ENCODE measurements at regions not wholly inside any gene's neighbourhood (a gene's known extent, or its start where the extent isn't known, plus 50 kb on each side); places are given as distances from the start of the nearest gene placed in this dataset.

DNA sequence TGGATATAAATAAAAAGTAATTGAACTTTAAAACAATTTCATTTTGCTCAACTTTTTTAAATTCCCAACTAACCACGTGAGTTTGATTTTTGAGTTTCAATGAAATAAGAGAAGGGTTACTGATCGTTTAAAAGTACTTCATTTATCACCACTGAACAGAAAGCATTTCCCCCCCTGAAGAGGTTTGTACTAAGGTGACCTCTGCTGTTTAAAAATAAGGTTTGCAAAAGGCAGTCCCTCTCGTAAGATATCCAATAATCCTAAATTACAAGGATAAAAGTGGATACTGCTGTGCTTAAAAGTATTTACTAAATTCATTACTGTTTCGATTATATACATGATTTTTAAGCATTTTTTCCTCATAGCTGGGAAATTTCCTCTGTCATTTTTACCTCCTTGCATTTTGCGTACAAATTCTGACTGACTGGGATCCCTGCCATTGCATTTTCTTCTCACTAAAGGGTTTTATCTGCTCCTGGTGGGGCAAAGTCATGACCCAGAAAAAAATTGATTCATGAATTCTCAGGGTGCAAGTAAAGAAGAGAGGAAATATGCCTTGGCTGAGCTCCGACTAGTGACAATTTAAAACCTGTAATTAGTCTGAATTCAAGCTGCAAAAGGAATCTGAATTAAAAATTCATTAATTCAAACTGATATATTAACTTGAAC lies 463.8 kb downstream of the PRKD1 start:
- ATAC-seq = no peak
- TF ChIP-seq BACH2 (CRISPR knock-in tag; IDR thresholded peaks at IDR 0.05; ENCODE audit: borderline replicate concordance) = no peak
- TF ChIP-seq ZC3H10 (CRISPR knock-in tag; IDR thresholded peaks at IDR 0.05) = no peak
- TF ChIP-seq CSDC2 (CRISPR knock-in tag; IDR thresholded peaks at IDR 0.05) = no peak
- TF ChIP-seq ZFP3 (CRISPR knock-in tag; IDR thresholded peaks at IDR 0.05) = no peak
- no peak for TF ChIP-seq ARNTL (CRISPR knock-in tag; IDR thresholded peaks at IDR 0.05; ENCODE audit: borderline replicate concordance, low read depth)
- TF ChIP-seq, protein P1, sequence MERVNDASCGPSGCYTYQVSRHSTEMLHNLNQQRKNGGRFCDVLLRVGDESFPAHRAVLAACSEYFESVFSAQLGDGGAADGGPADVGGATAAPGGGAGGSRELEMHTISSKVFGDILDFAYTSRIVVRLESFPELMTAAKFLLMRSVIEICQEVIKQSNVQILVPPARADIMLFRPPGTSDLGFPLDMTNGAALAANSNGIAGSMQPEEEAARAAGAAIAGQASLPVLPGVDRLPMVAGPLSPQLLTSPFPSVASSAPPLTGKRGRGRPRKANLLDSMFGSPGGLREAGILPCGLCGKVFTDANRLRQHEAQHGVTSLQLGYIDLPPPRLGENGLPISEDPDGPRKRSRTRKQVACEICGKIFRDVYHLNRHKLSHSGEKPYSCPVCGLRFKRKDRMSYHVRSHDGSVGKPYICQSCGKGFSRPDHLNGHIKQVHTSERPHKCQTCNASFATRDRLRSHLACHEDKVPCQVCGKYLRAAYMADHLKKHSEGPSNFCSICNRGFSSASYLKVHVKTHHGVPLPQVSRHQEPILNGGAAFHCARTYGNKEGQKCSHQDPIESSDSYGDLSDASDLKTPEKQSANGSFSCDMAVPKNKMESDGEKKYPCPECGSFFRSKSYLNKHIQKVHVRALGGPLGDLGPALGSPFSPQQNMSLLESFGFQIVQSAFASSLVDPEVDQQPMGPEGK (CRISPR knock-in tag; IDR thresholded peaks at IDR 0.05; ENCODE audit: borderline replicate concordance) = no peak
- TF ChIP-seq, protein P2, sequence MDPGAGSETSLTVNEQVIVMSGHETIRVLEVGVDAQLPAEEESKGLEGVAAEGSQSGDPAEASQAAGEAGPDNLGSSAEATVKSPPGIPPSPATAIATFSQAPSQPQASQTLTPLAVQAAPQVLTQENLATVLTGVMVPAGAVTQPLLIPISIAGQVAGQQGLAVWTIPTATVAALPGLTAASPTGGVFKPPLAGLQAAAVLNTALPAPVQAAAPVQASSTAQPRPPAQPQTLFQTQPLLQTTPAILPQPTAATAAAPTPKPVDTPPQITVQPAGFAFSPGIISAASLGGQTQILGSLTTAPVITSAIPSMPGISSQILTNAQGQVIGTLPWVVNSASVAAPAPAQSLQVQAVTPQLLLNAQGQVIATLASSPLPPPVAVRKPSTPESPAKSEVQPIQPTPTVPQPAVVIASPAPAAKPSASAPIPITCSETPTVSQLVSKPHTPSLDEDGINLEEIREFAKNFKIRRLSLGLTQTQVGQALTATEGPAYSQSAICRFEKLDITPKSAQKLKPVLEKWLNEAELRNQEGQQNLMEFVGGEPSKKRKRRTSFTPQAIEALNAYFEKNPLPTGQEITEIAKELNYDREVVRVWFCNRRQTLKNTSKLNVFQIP (CRISPR knock-in tag; IDR thresholded peaks at IDR 0.05; ENCODE audit: borderline replicate concordance, low read depth) = no peak
- no peak for TF ChIP-seq OSR1 (CRISPR knock-in tag; IDR thresholded peaks at IDR 0.05)
- TF ChIP-seq TCF4 (CRISPR knock-in tag; IDR thresholded peaks at IDR 0.05; ENCODE audit: borderline replicate concordance) = no peak
- no peak for TF ChIP-seq ZNF8 (CRISPR knock-in tag; IDR thresholded peaks at IDR 0.05)
- no peak for TF ChIP-seq ZFP30 (CRISPR knock-in tag; IDR thresholded peaks at IDR 0.05)
- TF ChIP-seq ISL1 (CRISPR knock-in tag; IDR thresholded peaks at IDR 0.05) = no peak
- TF ChIP-seq, protein P3, sequence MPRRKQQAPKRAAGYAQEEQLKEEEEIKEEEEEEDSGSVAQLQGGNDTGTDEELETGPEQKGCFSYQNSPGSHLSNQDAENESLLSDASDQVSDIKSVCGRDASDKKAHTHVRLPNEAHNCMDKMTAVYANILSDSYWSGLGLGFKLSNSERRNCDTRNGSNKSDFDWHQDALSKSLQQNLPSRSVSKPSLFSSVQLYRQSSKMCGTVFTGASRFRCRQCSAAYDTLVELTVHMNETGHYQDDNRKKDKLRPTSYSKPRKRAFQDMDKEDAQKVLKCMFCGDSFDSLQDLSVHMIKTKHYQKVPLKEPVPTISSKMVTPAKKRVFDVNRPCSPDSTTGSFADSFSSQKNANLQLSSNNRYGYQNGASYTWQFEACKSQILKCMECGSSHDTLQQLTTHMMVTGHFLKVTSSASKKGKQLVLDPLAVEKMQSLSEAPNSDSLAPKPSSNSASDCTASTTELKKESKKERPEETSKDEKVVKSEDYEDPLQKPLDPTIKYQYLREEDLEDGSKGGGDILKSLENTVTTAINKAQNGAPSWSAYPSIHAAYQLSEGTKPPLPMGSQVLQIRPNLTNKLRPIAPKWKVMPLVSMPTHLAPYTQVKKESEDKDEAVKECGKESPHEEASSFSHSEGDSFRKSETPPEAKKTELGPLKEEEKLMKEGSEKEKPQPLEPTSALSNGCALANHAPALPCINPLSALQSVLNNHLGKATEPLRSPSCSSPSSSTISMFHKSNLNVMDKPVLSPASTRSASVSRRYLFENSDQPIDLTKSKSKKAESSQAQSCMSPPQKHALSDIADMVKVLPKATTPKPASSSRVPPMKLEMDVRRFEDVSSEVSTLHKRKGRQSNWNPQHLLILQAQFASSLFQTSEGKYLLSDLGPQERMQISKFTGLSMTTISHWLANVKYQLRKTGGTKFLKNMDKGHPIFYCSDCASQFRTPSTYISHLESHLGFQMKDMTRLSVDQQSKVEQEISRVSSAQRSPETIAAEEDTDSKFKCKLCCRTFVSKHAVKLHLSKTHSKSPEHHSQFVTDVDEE (CRISPR knock-in tag; IDR thresholded peaks at IDR 0.05) = no peak
- TF ChIP-seq TOX (CRISPR knock-in tag; IDR thresholded peaks at IDR 0.05; ENCODE audit: borderline replicate concordance) = no peak
- TF ChIP-seq, protein P4, sequence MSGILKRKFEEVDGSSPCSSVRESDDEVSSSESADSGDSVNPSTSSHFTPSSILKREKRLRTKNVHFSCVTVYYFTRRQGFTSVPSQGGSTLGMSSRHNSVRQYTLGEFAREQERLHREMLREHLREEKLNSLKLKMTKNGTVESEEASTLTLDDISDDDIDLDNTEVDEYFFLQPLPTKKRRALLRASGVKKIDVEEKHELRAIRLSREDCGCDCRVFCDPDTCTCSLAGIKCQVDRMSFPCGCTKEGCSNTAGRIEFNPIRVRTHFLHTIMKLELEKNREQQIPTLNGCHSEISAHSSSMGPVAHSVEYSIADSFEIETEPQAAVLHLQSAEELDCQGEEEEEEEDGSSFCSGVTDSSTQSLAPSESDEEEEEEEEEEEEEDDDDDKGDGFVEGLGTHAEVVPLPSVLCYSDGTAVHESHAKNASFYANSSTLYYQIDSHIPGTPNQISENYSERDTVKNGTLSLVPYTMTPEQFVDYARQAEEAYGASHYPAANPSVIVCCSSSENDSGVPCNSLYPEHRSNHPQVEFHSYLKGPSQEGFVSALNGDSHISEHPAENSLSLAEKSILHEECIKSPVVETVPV (CRISPR knock-in tag; IDR thresholded peaks at IDR 0.05) = no peak
- TF ChIP-seq ZNF70 (CRISPR knock-in tag; IDR thresholded peaks at IDR 0.05) = no peak
- no peak for TF ChIP-seq PPARA (CRISPR knock-in tag; IDR thresholded peaks at IDR 0.05; ENCODE audit: borderline replicate concordance)
- TF ChIP-seq RARB (CRISPR knock-in tag; IDR thresholded peaks at IDR 0.05) = no peak

DNA sequence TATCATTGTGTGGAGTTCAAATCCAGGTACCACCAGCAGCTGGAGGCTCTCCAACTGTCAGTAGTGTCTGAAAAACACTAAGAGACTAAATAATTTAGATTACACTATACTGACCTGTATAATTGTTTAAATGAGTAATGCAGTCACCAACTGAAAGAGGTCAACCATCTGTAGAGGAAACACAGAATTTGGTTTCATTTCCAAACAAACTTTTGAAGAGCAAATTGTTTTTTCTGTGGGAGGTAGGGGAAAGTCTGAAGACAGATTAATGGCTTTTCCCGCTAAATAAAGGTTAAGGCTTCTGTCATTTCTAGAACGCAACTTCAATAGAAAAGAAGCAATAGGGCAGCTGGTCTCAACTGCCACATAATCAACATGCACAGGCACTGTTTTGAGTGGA lies 462.6 kb downstream of the PRKD1 start:
- TF ChIP-seq, protein P1 (CRISPR knock-in tag; IDR thresholded peaks at IDR 0.05; ENCODE audit: borderline replicate concordance) = no peak
- TF ChIP-seq ESRRG (CRISPR knock-in tag; IDR thresholded peaks at IDR 0.05) (no peak), ISL1 (CRISPR knock-in tag; IDR thresholded peaks at IDR 0.05) (no peak), BACH2 (CRISPR knock-in tag; IDR thresholded peaks at IDR 0.05; ENCODE audit: borderline replicate concordance) (no peak), ZFP30 (CRISPR knock-in tag; IDR thresholded peaks at IDR 0.05) (no peak), PPARA (CRISPR knock-in tag; IDR thresholded peaks at IDR 0.05; ENCODE audit: borderline replicate concordance) (no peak), GLIS3 (CRISPR knock-in tag; IDR thresholded peaks at IDR 0.05) (no peak)
- no peak for ATAC-seq

DNA sequence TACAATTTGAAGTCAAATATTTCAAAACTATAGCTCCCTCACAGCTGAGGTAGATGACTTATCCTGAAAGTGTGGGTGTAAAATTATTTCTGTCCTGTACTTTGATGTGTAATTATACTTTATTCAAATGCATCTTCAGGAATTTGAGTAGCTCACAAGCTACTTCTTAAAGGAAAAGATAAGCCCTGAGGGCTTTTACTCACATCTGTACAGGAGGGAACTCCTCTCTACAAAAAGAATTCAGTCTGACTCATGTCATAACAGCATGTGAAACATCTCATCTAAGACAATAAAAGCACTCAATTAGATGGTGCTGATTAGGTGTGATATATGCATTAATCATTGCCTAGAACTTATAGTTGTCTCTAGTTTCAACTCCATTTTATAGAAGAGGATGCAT lies 452.0 kb downstream of the PRKD1 start:
- ATAC-seq = no peak

More for the DNA sequence above, 452.0 kb downstream of the PRKD1 start:
- TF ChIP-seq, protein P5, sequence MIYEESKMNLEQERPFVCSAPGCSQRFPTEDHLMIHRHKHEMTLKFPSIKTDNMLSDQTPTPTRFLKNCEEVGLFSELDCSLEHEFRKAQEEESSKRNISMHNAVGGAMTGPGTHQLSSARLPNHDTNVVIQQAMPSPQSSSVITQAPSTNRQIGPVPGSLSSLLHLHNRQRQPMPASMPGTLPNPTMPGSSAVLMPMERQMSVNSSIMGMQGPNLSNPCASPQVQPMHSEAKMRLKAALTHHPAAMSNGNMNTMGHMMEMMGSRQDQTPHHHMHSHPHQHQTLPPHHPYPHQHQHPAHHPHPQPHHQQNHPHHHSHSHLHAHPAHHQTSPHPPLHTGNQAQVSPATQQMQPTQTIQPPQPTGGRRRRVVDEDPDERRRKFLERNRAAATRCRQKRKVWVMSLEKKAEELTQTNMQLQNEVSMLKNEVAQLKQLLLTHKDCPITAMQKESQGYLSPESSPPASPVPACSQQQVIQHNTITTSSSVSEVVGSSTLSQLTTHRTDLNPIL (CRISPR knock-in tag; IDR thresholded peaks at IDR 0.05; ENCODE audit: low read depth) = no peak
- TF ChIP-seq, protein P1 (CRISPR knock-in tag; IDR thresholded peaks at IDR 0.05; ENCODE audit: borderline replicate concordance) = no peak
- TF ChIP-seq ESRRG (CRISPR knock-in tag; IDR thresholded peaks at IDR 0.05) (no peak), GLIS3 (CRISPR knock-in tag; IDR thresholded peaks at IDR 0.05) (no peak), ZFP3 (CRISPR knock-in tag; IDR thresholded peaks at IDR 0.05) (no peak), ZFP30 (CRISPR knock-in tag; IDR thresholded peaks at IDR 0.05) (no peak)
- TF ChIP-seq, protein P3 (CRISPR knock-in tag; IDR thresholded peaks at IDR 0.05) = no peak
